CMK (cell line): ENCODE measurements at regions not wholly inside any gene's neighbourhood (a gene's known extent, or its start where the extent isn't known, plus 50 kb on each side); places are given as distances from the start of the nearest gene placed in this dataset.

Source experiments
- DNase-seq: peaks from one replicate; pipeline ENCODE4 v3.0.0-alpha.2; 2010; ENCODE audit warnings: low read depth

GRCh38 chr1:226490426-226490809 is 58.1 kb upstream of the STUM start:
- DNase-seq: no peak

GRCh38 chr1:226491093-226491850 is 57.3 kb upstream of the STUM start:
- no peak for DNase-seq

- no peak for DNase-seq
Observed at GRCh38 chr1:226492426-226493137, 56.0 kb upstream of the STUM start.

- no peak for DNase-seq
Observed at GRCh38 chr1:226494092-226494609, 54.4 kb upstream of the STUM start.

GRCh38 chr1:226495716-226496115 is 52.8 kb upstream of the STUM start:
- DNase-seq: no peak

- DNase-seq: no peak
Observed at GRCh38 chr1:226496453-226497015, 52.0 kb upstream of the STUM start.

- no peak for DNase-seq
Observed at GRCh38 chr1:226497276-226497833, 51.2 kb upstream of the STUM start.

- DNase-seq: no peak
Observed at GRCh38 chr1:226497991-226498639, 50.4 kb upstream of the STUM start.

- DNase-seq: no peak
Observed at GRCh38 chr1:226498640-226499008, 49.9 kb upstream of the STUM start.
